Activated T-cell treated with anti-CD3 and anti-CD28 coated beads, Interleukin-2, amount 50 U/mL, for 24 hours (primary cell): ENCODE measurements at regions not wholly inside any gene's neighbourhood (a gene's known extent, or its start where the extent isn't known, plus 50 kb on each side); places are given as distances from the start of the nearest gene placed in this dataset.

Experiments used
- DNase-seq: peaks from one replicate; pipeline ENCODE4 v3.0.0-alpha.2; 2020
- H3K27ac Mint-ChIP-seq: 2 replicates; pipeline ENCODE4 v1.8.0; 2020; ENCODE audit warnings: mild to moderate bottlenecking, mixed read lengths
- H3K27me3 Mint-ChIP-seq: 2 replicates; pipeline ENCODE4 v1.8.0; 2020; ENCODE audit warnings: mixed read lengths
- H3K36me3 Mint-ChIP-seq: 2 replicates; pipeline ENCODE4 v1.8.0; 2020; ENCODE audit warnings: low read depth, mixed read lengths
- H3K4me1 Mint-ChIP-seq: 2 replicates; pipeline ENCODE4 v1.8.0; 2020; ENCODE audit warnings: low read depth, mixed read lengths
- H3K4me3 Mint-ChIP-seq: 2 replicates; pipeline ENCODE4 v1.8.0; 2020; ENCODE audit warnings: mild to moderate bottlenecking, moderate library complexity, mixed read lengths
- H3K9me3 Mint-ChIP-seq: 2 replicates; pipeline ENCODE4 v1.8.0; 2020; ENCODE audit warnings: mixed read lengths

GRCh38 chr13:33490461-33491327 is 205.1 kb upstream of the STARD13 start:
- Mint-ChIP-seq H3K4me1 (peaks cover 6% of the 10 kb centered on the region), H3K36me3 (no peaks in the 10 kb centered on the region), H3K4me3 (no peak overlapping the region), H3K27ac (no peak overlapping the region), H3K27me3 (peaks cover 9% of the 10 kb centered on the region), H3K9me3 (no peaks in the 10 kb centered on the region)
- DNase-seq = no peak

- Mint-ChIP-seq H3K27ac (no peak overlapping the region), H3K4me3 (no peak overlapping the region), H3K4me1 (peaks cover 6% of the 10 kb centered on the region), H3K9me3 (no peaks in the 10 kb centered on the region), H3K36me3 (no peaks in the 10 kb centered on the region), H3K27me3 (peaks cover 15% of the 10 kb centered on the region)
- DNase-seq = no peak
Measured at GRCh38 chr13:33493672-33494365, 208.3 kb upstream of the STARD13 start.

DNA sequence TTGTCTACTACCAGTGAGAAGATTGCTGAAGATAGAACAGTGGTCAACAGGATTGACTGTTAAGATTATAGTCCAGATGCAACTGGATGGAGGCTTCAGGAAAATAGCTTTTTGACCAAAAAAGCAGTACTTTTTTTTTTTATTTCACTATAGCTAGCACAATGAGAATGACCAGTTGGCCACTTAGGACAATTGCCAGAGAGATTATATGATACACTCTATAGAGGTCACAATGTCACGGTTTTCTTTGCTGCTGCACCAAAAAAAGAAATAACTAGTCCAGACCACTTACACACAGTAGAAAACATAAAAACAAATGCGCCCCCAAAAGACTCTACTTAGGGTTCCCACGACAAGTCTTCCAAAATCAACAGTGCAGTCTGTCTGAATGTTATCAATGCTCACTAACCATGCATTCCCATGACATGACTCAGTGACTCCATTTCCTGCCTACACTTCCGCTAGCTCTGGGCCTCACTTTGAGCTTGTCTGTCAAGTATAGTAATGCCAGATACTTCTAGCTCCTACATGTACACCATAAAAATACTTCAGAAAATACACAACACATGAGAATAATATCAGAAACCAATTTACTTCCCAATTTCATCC is 209.1 kb upstream of the STARD13 start:
- Mint-ChIP-seq H3K36me3 (no peaks in the 10 kb centered on the region), H3K27ac (no peak overlapping the region), H3K9me3 (no peaks in the 10 kb centered on the region), H3K27me3 (peaks cover 15% of the 10 kb centered on the region), H3K4me1 (peaks cover 6% of the 10 kb centered on the region), H3K4me3 (no peak overlapping the region)
- DNase-seq = no peak

GRCh38 chr13:33496336-33496735 is 210.8 kb upstream of the STARD13 start:
- H3K4me1 Mint-ChIP-seq = peaks cover 6% of the 10 kb centered on the region
- H3K27me3 Mint-ChIP-seq = peaks cover 10% of the 10 kb centered on the region
- H3K36me3 Mint-ChIP-seq = no peaks in the 10 kb centered on the region
- H3K4me3 Mint-ChIP-seq = no peak overlapping the region
- H3K27ac Mint-ChIP-seq = no peak overlapping the region
- no peaks in the 10 kb centered on the region for H3K9me3 Mint-ChIP-seq
- no peak for DNase-seq

GRCh38 chr13:33497146-33497845 is 211.7 kb upstream of the STARD13 start:
- Mint-ChIP-seq H3K4me1 (peaks cover 6% of the 10 kb centered on the region), H3K9me3 (peaks cover 7% of the 10 kb centered on the region), H3K27me3 (peaks cover 13% of the 10 kb centered on the region), H3K36me3 (no peaks in the 10 kb centered on the region), H3K27ac (no peak overlapping the region), H3K4me3 (no peak overlapping the region)
- DNase-seq = no peak

- H3K9me3 Mint-ChIP-seq = peaks cover 4% of the 10 kb centered on the region
- H3K27ac Mint-ChIP-seq = no peak overlapping the region
- no peaks in the 10 kb centered on the region for H3K4me1 Mint-ChIP-seq
- no peaks in the 10 kb centered on the region for H3K36me3 Mint-ChIP-seq
- DNase-seq = no peak
- no peaks in the 10 kb centered on the region for H3K27me3 Mint-ChIP-seq
- H3K4me3 Mint-ChIP-seq = no peak overlapping the region
Measured at GRCh38 chr13:33508060-33508459, 222.5 kb upstream of the STARD13 start.

GRCh38 chr13:33509642-33510229 is 224.2 kb upstream of the STARD13 start:
- H3K27ac Mint-ChIP-seq = no peak overlapping the region
- DNase-seq = no peak
- H3K9me3 Mint-ChIP-seq = no peaks in the 10 kb centered on the region
- H3K36me3 Mint-ChIP-seq = no peaks in the 10 kb centered on the region
- no peaks in the 10 kb centered on the region for H3K4me1 Mint-ChIP-seq
- H3K27me3 Mint-ChIP-seq = no peaks in the 10 kb centered on the region
- no peak overlapping the region for H3K4me3 Mint-ChIP-seq

GRCh38 chr13:33510350-33510970 is 224.9 kb upstream of the STARD13 start:
- no peak for DNase-seq

GRCh38 chr13:33512880-33513554 is 227.5 kb upstream of the STARD13 start:
- no peaks in the 10 kb centered on the region for H3K4me1 Mint-ChIP-seq
- H3K27me3 Mint-ChIP-seq = no peaks in the 10 kb centered on the region
- no peak overlapping the region for H3K27ac Mint-ChIP-seq
- no peaks in the 10 kb centered on the region for H3K36me3 Mint-ChIP-seq
- H3K4me3 Mint-ChIP-seq = no peak overlapping the region
- H3K9me3 Mint-ChIP-seq = no peaks in the 10 kb centered on the region
- DNase-seq = no peak

More at GRCh38 chr13:33510350-33510970, 224.9 kb upstream of the STARD13 start:
- H3K4me1 Mint-ChIP-seq = no peaks in the 10 kb centered on the region
- no peaks in the 10 kb centered on the region for H3K27me3 Mint-ChIP-seq
- no peaks in the 10 kb centered on the region for H3K9me3 Mint-ChIP-seq
- no peak overlapping the region for H3K4me3 Mint-ChIP-seq
- H3K27ac Mint-ChIP-seq = no peak overlapping the region
- no peaks in the 10 kb centered on the region for H3K36me3 Mint-ChIP-seq

DNA sequence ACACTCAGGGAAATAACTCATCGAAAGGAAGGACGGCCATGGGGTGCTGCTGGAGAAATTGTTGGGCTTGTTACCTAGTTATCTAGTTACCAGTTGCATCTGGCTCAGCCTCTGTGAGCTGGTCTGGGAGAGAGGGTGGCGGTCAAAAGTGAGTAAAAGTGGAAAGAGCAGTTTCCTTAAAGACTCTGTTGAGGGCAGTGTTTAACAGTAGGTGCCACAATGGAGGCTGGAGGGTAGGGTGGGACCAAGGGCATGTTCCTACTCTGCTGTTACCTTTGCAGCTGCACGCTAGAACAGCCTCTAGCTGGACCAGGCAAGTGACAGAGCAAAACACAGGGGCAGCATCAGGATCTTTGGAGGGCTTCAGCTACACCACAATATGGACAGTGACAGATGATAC is 228.8 kb upstream of the STARD13 start:
- Mint-ChIP-seq H3K27me3 (no peaks in the 10 kb centered on the region), H3K4me3 (no peak overlapping the region), H3K9me3 (no peaks in the 10 kb centered on the region), H3K36me3 (no peaks in the 10 kb centered on the region), H3K27ac (no peak overlapping the region), H3K4me1 (no peaks in the 10 kb centered on the region)
- no peak for DNase-seq

- no peaks in the 10 kb centered on the region for H3K4me1 Mint-ChIP-seq
Measured at GRCh38 chr13:33515146-33515545, 229.6 kb upstream of the STARD13 start.

GRCh38 chr13:33518452-33518851 is 232.9 kb upstream of the STARD13 start:
- no peak for DNase-seq
- H3K36me3 Mint-ChIP-seq = no peaks in the 10 kb centered on the region
- no peaks in the 10 kb centered on the region for H3K4me1 Mint-ChIP-seq
- no peaks in the 10 kb centered on the region for H3K9me3 Mint-ChIP-seq
- no peaks in the 10 kb centered on the region for H3K27me3 Mint-ChIP-seq
- H3K4me3 Mint-ChIP-seq = no peak overlapping the region
- no peak overlapping the region for H3K27ac Mint-ChIP-seq

More at GRCh38 chr13:33515146-33515545, 229.6 kb upstream of the STARD13 start:
- DNase-seq = no peak
- H3K9me3 Mint-ChIP-seq = no peaks in the 10 kb centered on the region
- H3K27ac Mint-ChIP-seq = no peak overlapping the region
- H3K4me3 Mint-ChIP-seq = no peak overlapping the region
- no peaks in the 10 kb centered on the region for H3K27me3 Mint-ChIP-seq
- H3K36me3 Mint-ChIP-seq = no peaks in the 10 kb centered on the region
